ENCODE measurements at regions not wholly inside any gene's neighbourhood (a gene's known extent, or its start where the extent isn't known, plus 50 kb on each side); places are given as distances from the start of the nearest gene placed in this dataset.

DNA sequence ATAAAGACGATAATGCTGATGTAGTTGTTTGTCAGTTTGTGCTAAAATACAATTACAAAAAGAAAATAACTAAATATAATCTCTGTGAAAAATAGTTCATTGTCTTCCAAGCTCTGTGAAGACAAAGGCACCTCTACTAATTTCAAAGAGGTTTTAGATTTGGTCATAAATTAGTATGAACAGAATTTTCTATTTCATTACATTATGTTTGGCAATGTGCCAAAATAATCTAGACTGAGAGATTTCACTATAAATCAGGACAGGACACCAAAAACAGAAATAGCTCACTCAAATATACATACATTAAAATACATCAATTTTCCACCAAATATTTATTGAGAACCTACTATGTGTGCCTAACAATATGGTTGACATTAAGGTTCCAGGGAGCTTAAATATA lies 264.9 kb upstream of the CCDC54 start:
- TF ChIP-seq, protein P1, sequence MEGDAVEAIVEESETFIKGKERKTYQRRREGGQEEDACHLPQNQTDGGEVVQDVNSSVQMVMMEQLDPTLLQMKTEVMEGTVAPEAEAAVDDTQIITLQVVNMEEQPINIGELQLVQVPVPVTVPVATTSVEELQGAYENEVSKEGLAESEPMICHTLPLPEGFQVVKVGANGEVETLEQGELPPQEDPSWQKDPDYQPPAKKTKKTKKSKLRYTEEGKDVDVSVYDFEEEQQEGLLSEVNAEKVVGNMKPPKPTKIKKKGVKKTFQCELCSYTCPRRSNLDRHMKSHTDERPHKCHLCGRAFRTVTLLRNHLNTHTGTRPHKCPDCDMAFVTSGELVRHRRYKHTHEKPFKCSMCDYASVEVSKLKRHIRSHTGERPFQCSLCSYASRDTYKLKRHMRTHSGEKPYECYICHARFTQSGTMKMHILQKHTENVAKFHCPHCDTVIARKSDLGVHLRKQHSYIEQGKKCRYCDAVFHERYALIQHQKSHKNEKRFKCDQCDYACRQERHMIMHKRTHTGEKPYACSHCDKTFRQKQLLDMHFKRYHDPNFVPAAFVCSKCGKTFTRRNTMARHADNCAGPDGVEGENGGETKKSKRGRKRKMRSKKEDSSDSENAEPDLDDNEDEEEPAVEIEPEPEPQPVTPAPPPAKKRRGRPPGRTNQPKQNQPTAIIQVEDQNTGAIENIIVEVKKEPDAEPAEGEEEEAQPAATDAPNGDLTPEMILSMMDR (conservative IDR thresholded peaks at IDR 0.05; ENCODE audit: low read length) = no peak
- TF ChIP-seq EZH2phosphoT487 (IDR thresholded peaks at IDR 0.05; ENCODE audit: borderline replicate concordance) = no peak
- Histone ChIP-seq H3K79me2 (ENCODE audit: insufficient read depth, low read length) (no peaks in the 10 kb centered on the region), H4K20me1 (ENCODE audit: insufficient read depth, low read length, poor library complexity, severe bottlenecking) (no peaks in the 10 kb centered on the region), H3F3A (ENCODE audit: low read depth) (no peaks in the 10 kb centered on the region), H3K9me3 (ENCODE audit: insufficient read depth, low read depth, low read length) (no peaks in the 10 kb centered on the region), H3K4me3 (ENCODE audit: low read length, poor library complexity, severe bottlenecking) (no peak overlapping the region), H3K4me1 (ENCODE audit: insufficient read depth, low read length, poor library complexity, severe bottlenecking) (no peaks in the 10 kb centered on the region), H3K4me2 (ENCODE audit: low read depth, low read length, poor library complexity, severe bottlenecking) (no peak overlapping the region), H3K36me3 (ENCODE audit: insufficient read depth, low read length) (no peaks in the 10 kb centered on the region), H3K9me2 (replicated peaks; ENCODE audit: low read depth, low read length) (no peaks in the 10 kb centered on the region), H3K27me3 (ENCODE audit: insufficient read depth, low read length, poor library complexity, severe bottlenecking) (no peaks in the 10 kb centered on the region), H2AFZ (ENCODE audit: low read length) (no peak overlapping the region), H3K9ac (ENCODE audit: low read depth, low read length, poor library complexity, severe bottlenecking) (no peak overlapping the region)

DNA sequence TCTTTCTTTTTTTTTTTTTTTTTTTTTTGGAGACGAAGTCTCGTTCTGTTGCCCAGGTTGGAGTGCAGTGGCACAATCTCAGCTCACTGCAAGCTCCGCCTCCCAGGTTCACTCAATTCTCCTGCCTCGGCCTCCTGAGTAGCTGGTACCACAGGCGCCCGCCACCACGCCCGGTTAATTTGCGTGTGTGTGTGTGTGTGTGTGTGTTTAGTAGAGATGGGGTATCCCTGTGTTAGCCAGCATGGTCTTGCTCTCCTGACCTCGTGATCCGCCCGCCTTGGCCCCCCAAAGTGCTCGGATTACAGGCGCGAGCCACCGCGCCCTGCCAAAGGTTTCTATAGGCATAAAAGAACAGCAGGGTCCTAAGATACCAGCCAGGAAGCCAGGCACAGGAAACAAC lies 261.0 kb upstream of the CCDC54 start:
- Histone ChIP-seq H3K9me2 (replicated peaks; ENCODE audit: low read depth, low read length) (no peaks in the 10 kb centered on the region), H3K4me1 (ENCODE audit: insufficient read depth, low read length, poor library complexity, severe bottlenecking) (peaks cover 4% of the 10 kb centered on the region), H3K4me3 (ENCODE audit: low read length, poor library complexity, severe bottlenecking) (no peak overlapping the region), H3F3A (ENCODE audit: low read depth) (no peaks in the 10 kb centered on the region), H4K20me1 (ENCODE audit: insufficient read depth, low read length, poor library complexity, severe bottlenecking) (no peaks in the 10 kb centered on the region), H3K27me3 (ENCODE audit: insufficient read depth, low read length, poor library complexity, severe bottlenecking) (no peaks in the 10 kb centered on the region), H3K36me3 (ENCODE audit: insufficient read depth, low read length) (no peaks in the 10 kb centered on the region), H3K4me2 (ENCODE audit: low read depth, low read length, poor library complexity, severe bottlenecking) (no peak overlapping the region), H3K79me2 (ENCODE audit: insufficient read depth, low read length) (no peaks in the 10 kb centered on the region), H3K9me3 (ENCODE audit: insufficient read depth, low read depth, low read length) (no peaks in the 10 kb centered on the region), H2AFZ (ENCODE audit: low read length) (no peak overlapping the region), H3K9ac (ENCODE audit: low read depth, low read length, poor library complexity, severe bottlenecking) (no peak overlapping the region)
- TF ChIP-seq EZH2phosphoT487 (IDR thresholded peaks at IDR 0.05; ENCODE audit: borderline replicate concordance) = no peak
- TF ChIP-seq, protein P1 (conservative IDR thresholded peaks at IDR 0.05; ENCODE audit: low read length) = no peak

DNA sequence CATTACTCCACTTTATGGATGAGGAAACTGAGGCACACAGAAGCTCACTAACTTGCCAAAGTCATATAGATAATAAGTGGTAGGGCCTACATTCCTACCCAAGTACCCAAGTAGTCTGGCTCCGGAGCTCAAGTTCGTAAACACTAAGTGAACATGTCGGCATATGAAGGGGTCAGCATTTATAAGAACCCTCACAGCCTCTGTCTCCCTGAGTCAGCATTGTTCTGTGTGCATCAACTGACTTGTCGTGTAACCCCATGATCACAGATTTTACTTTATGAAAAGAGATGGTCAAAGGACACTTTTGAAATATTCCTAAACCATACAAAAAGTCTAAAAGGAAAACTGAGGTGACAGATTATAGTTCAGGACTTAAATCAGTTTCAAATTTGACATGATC lies 260.1 kb upstream of the CCDC54 start:
- Histone ChIP-seq H3F3A (ENCODE audit: low read depth) (no peaks in the 10 kb centered on the region), H3K4me1 (ENCODE audit: insufficient read depth, low read length, poor library complexity, severe bottlenecking) (peaks cover 4% of the 10 kb centered on the region), H3K9ac (ENCODE audit: low read depth, low read length, poor library complexity, severe bottlenecking) (no peak overlapping the region), H2AFZ (ENCODE audit: low read length) (no peak overlapping the region), H3K9me2 (replicated peaks; ENCODE audit: low read depth, low read length) (no peaks in the 10 kb centered on the region), H3K4me2 (ENCODE audit: low read depth, low read length, poor library complexity, severe bottlenecking) (no peak overlapping the region), H3K4me3 (ENCODE audit: low read length, poor library complexity, severe bottlenecking) (no peak overlapping the region), H3K36me3 (ENCODE audit: insufficient read depth, low read length) (no peaks in the 10 kb centered on the region), H3K27me3 (ENCODE audit: insufficient read depth, low read length, poor library complexity, severe bottlenecking) (no peaks in the 10 kb centered on the region), H3K79me2 (ENCODE audit: insufficient read depth, low read length) (no peaks in the 10 kb centered on the region), H4K20me1 (ENCODE audit: insufficient read depth, low read length, poor library complexity, severe bottlenecking) (no peaks in the 10 kb centered on the region), H3K9me3 (ENCODE audit: insufficient read depth, low read depth, low read length) (no peaks in the 10 kb centered on the region)
- TF ChIP-seq, protein P1 (conservative IDR thresholded peaks at IDR 0.05; ENCODE audit: low read length) = no peak
- TF ChIP-seq EZH2phosphoT487 (IDR thresholded peaks at IDR 0.05; ENCODE audit: borderline replicate concordance) = no peak
